RCC 7860 (cell line): ENCODE measurements at regions not wholly inside any gene's neighbourhood (a gene's known extent, or its start where the extent isn't known, plus 50 kb on each side); places are given as distances from the start of the nearest gene placed in this dataset.
A peak's percentile ranks its signal among the peaks of the same experiment; 100 is the strongest.

ENCODE experiments used
- DNase-seq: peaks from one replicate; pipeline ENCODE4 v3.0.0-alpha.2; 2015; ENCODE audit warnings: low spot score
- FAIRE-seq: peaks from 2 replicates; lab custom pipeline; 2012; peaks lifted over from hg19 to GRCh38; lab: Jason Lieb, UNC

- FAIRE-seq (no peak), DNase-seq (no peak)
These were observed 313.2 kb downstream of the ENC1 start for GRCh38 chr5:74327339-74327685.

GRCh38 chr5:74326571-74327338 is 313.8 kb downstream of the ENC1 start:
- DNase-seq: peak; percentile 94
- peak; percentile 94 for FAIRE-seq

- no peak for FAIRE-seq
- peak; percentile 16 for DNase-seq
These were observed 314.7 kb downstream of the ENC1 start for GRCh38 chr5:74325866-74326265.

- DNase-seq: no peak
- FAIRE-seq: no peak
These were observed 316.0 kb downstream of the ENC1 start for GRCh38 chr5:74324556-74324955.

GRCh38 chr5:74322944-74323343 is 317.6 kb downstream of the ENC1 start:
- FAIRE-seq: no peak
- no peak for DNase-seq

- DNase-seq (no peak), FAIRE-seq (no peak)
These were observed 318.3 kb downstream of the ENC1 start for GRCh38 chr5:74322191-74322590.

GRCh38 chr5:74321326-74321725 is 319.2 kb downstream of the ENC1 start:
- FAIRE-seq (no peak), DNase-seq (no peak)

GRCh38 chr5:74320526-74320925 is 320.0 kb downstream of the ENC1 start:
- FAIRE-seq: no peak
- no peak for DNase-seq

GRCh38 chr5:74319076-74319475 is 321.5 kb downstream of the ENC1 start:
- DNase-seq: peak; percentile 18
- no peak for FAIRE-seq

GRCh38 chr5:74316064-74316603 is 324.4 kb downstream of the ENC1 start:
- FAIRE-seq: peak; percentile 87
- DNase-seq: peak; percentile 93

- FAIRE-seq (no peak), DNase-seq (no peak)
These were observed 325.6 kb downstream of the ENC1 start for GRCh38 chr5:74314906-74315305.

- FAIRE-seq (no peak), DNase-seq (peak; percentile 41)
These were observed 326.6 kb downstream of the ENC1 start for GRCh38 chr5:74313896-74314295.

- no peak for FAIRE-seq
- DNase-seq: no peak
These were observed 327.8 kb downstream of the ENC1 start for GRCh38 chr5:74312746-74313145.

- DNase-seq: no peak
- FAIRE-seq: no peak
These were observed 328.6 kb downstream of the ENC1 start for GRCh38 chr5:74311961-74312360.

GRCh38 chr5:74310997-74311930 is 329.3 kb downstream of the ENC1 start:
- no peak for DNase-seq
- no peak for FAIRE-seq

- peak; percentile 16 for DNase-seq
These were observed 330.1 kb downstream of the ENC1 start for GRCh38 chr5:74310386-74310785.

GRCh38 chr5:74309050-74309449 is 331.5 kb downstream of the ENC1 start:
- FAIRE-seq: no peak
- DNase-seq: no peak

More at GRCh38 chr5:74310386-74310785, 330.1 kb downstream of the ENC1 start:
- no peak for FAIRE-seq

- no peak for FAIRE-seq
These were observed 333.7 kb downstream of the ENC1 start for GRCh38 chr5:74306845-74307244.

GRCh38 chr5:74304536-74304935 is 336.0 kb downstream of the ENC1 start:
- no peak for DNase-seq
- FAIRE-seq: no peak

More at GRCh38 chr5:74306845-74307244, 333.7 kb downstream of the ENC1 start:
- no peak for DNase-seq

GRCh38 chr5:74303578-74303977 is 336.9 kb downstream of the ENC1 start:
- no peak for FAIRE-seq
- DNase-seq: no peak

GRCh38 chr5:74301576-74301975 is 339.0 kb downstream of the ENC1 start:
- FAIRE-seq: no peak
- DNase-seq: no peak
